ENCODE measurements at regions not wholly inside any gene's neighbourhood (a gene's known extent, or its start where the extent isn't known, plus 50 kb on each side); places are given as distances from the start of the nearest gene placed in this dataset.
"Not testable (repeated sequence)": the region's sequence is repeated elsewhere in the genome, so short reads cannot be mapped to it uniquely, and the experiment has no call there.

GRCh38 chr7:119703895-119704294, 569.1 kb upstream of the KCND2 start:
- DNase-seq (ENCODE audit: low read depth in 1 of 2, low spot score in 2 of 2) = no peak
- no peak overlapping the region for H3K27ac ChIP-seq
- no peaks in the 10 kb centered on the region for H3K36me3 ChIP-seq
- H3K4me1 ChIP-seq (replicated peaks) = no peaks in the 10 kb centered on the region
- H3K27me3 ChIP-seq (replicated peaks) = no peaks in the 10 kb centered on the region
- H3K9me3 ChIP-seq (replicated peaks) = no peaks in the 10 kb centered on the region
- H3K4me3 ChIP-seq = no peak overlapping the region

- H3K9me3 ChIP-seq (replicated peaks) = no peaks in the 10 kb centered on the region; the same call in 1 of the 2 replicates
These were observed 566.4 kb upstream of the KCND2 start for GRCh38 chr7:119706608-119707007.

GRCh38 chr7:119708891-119709290, 564.1 kb upstream of the KCND2 start:
- no peaks in the 10 kb centered on the region for H3K4me1 ChIP-seq (replicated peaks)
- H3K27me3 ChIP-seq (replicated peaks) = no peaks in the 10 kb centered on the region
- no peak overlapping the region for H3K4me3 ChIP-seq
- H3K36me3 ChIP-seq = no peaks in the 10 kb centered on the region
- DNase-seq (ENCODE audit: low read depth in 1 of 2, low spot score in 2 of 2) = no peak
- H3K27ac ChIP-seq = no peak overlapping the region
- no peaks in the 10 kb centered on the region; the same call in 1 of the 2 replicates for H3K9me3 ChIP-seq (replicated peaks)

More at GRCh38 chr7:119706608-119707007, 566.4 kb upstream of the KCND2 start:
- no peak for DNase-seq (ENCODE audit: low read depth in 1 of 2, low spot score in 2 of 2)
- Histone ChIP-seq H3K4me3 (no peak overlapping the region), H3K4me1 (replicated peaks) (no peaks in the 10 kb centered on the region), H3K36me3 (no peaks in the 10 kb centered on the region), H3K27ac (no peak overlapping the region), H3K27me3 (replicated peaks) (no peaks in the 10 kb centered on the region)

GRCh38 chr7:119711104-119711503, 561.9 kb upstream of the KCND2 start:
- DNase-seq (ENCODE audit: low read depth in 1 of 2, low spot score in 2 of 2) = no peak
- no peaks in the 10 kb centered on the region for H3K27me3 ChIP-seq (replicated peaks)
- H3K27ac ChIP-seq = no peak overlapping the region
- H3K9me3 ChIP-seq (replicated peaks) = no peaks in the 10 kb centered on the region; the same call in 1 of the 2 replicates
- no peak overlapping the region for H3K4me3 ChIP-seq
- H3K4me1 ChIP-seq (replicated peaks) = no peaks in the 10 kb centered on the region
- no peaks in the 10 kb centered on the region for H3K36me3 ChIP-seq

GRCh38 chr7:119712886-119713462, 560.0 kb upstream of the KCND2 start:
- Histone ChIP-seq H3K36me3 (no peaks in the 10 kb centered on the region), H3K27me3 (replicated peaks) (no peaks in the 10 kb centered on the region), H3K27ac (no peak overlapping the region), H3K9me3 (replicated peaks) (peaks cover 3% of the 10 kb centered on the region; the same call in 1 of the 2 replicates), H3K4me1 (replicated peaks) (no peaks in the 10 kb centered on the region), H3K4me3 (no peak overlapping the region)
- no peak for DNase-seq (ENCODE audit: low read depth in 1 of 2, low spot score in 2 of 2)

GRCh38 chr7:119713606-119714005, 559.4 kb upstream of the KCND2 start:
- H3K9me3 ChIP-seq (replicated peaks) = peaks cover 3% of the 10 kb centered on the region; the same call in 1 of the 2 replicates
- H3K4me3 ChIP-seq = no peak overlapping the region
- H3K27me3 ChIP-seq (replicated peaks) = no peaks in the 10 kb centered on the region
- no peaks in the 10 kb centered on the region for H3K36me3 ChIP-seq
- no peaks in the 10 kb centered on the region for H3K4me1 ChIP-seq (replicated peaks)
- no peak overlapping the region for H3K27ac ChIP-seq
- DNase-seq (ENCODE audit: low read depth in 1 of 2, low spot score in 2 of 2) = no peak

GRCh38 chr7:119720541-119720940, 552.4 kb upstream of the KCND2 start:
- DNase-seq (ENCODE audit: low read depth in 1 of 2, low spot score in 2 of 2) = peak in 1 of 2 experiments; percentile 6
- H3K9me3 ChIP-seq (replicated peaks) = 0 out of 2 replicates have a peak, but pooled peaks cover 3% of the 10 kb centered on the region
- H3K27ac ChIP-seq = peak overlapping the region; percentile 20; the same call in 1 of the 2 replicates
- H3K4me3 ChIP-seq = no peak overlapping the region
- no peaks in the 10 kb centered on the region for H3K27me3 ChIP-seq (replicated peaks)
- H3K4me1 ChIP-seq (replicated peaks) = no peaks in the 10 kb centered on the region
- no peaks in the 10 kb centered on the region for H3K36me3 ChIP-seq

- H3K4me1 ChIP-seq (replicated peaks) = no peaks in the 10 kb centered on the region
- no peak for DNase-seq (ENCODE audit: low read depth in 1 of 2, low spot score in 2 of 2)
- no peaks in the 10 kb centered on the region for H3K9me3 ChIP-seq (replicated peaks)
- H3K27ac ChIP-seq = no peak overlapping the region
- no peaks in the 10 kb centered on the region for H3K36me3 ChIP-seq
- H3K27me3 ChIP-seq (replicated peaks) = no peaks in the 10 kb centered on the region
- H3K4me3 ChIP-seq = no peak overlapping the region
These were observed 548.8 kb upstream of the KCND2 start for GRCh38 chr7:119724041-119724792.

GRCh38 chr7:119733127-119733879, 539.7 kb upstream of the KCND2 start:
- no peak overlapping the region for H3K27ac ChIP-seq
- no peaks in the 10 kb centered on the region for H3K36me3 ChIP-seq
- H3K4me1 ChIP-seq (replicated peaks) = no peaks in the 10 kb centered on the region
- no peaks in the 10 kb centered on the region for H3K27me3 ChIP-seq (replicated peaks)
- H3K4me3 ChIP-seq = no peak overlapping the region
- peaks cover 4% of the 10 kb centered on the region; the same call in 1 of the 2 replicates for H3K9me3 ChIP-seq (replicated peaks)
- no peak for DNase-seq (ENCODE audit: low read depth in 1 of 2, low spot score in 2 of 2)

GRCh38 chr7:119737390-119737789, 535.6 kb upstream of the KCND2 start:
- H3K9me3 ChIP-seq (replicated peaks) = peaks cover 4% of the 10 kb centered on the region; the same call in 1 of the 2 replicates
- no peaks in the 10 kb centered on the region for H3K27me3 ChIP-seq (replicated peaks)
- H3K4me1 ChIP-seq (replicated peaks) = no peaks in the 10 kb centered on the region
- H3K36me3 ChIP-seq = no peaks in the 10 kb centered on the region
- H3K4me3 ChIP-seq = no peak overlapping the region
- no peak overlapping the region for H3K27ac ChIP-seq
- no peak for DNase-seq (ENCODE audit: low read depth in 1 of 2, low spot score in 2 of 2)

GRCh38 chr7:119745280-119745679, 527.7 kb upstream of the KCND2 start:
- H3K4me3 ChIP-seq; H3K27ac ChIP-seq; H3K4me1 ChIP-seq (replicated peaks); DNase-seq (ENCODE audit: low read depth in 1 of 2, low spot score in 2 of 2); H3K36me3 ChIP-seq; H3K27me3 ChIP-seq (replicated peaks); H3K9me3 ChIP-seq (replicated peaks): not testable (repeated sequence)

GRCh38 chr7:119748251-119748860, 524.6 kb upstream of the KCND2 start:
- Histone ChIP-seq H3K9me3 (replicated peaks) (no peaks in the 10 kb centered on the region), H3K4me1 (replicated peaks) (no peaks in the 10 kb centered on the region), H3K27ac (no peak overlapping the region), H3K4me3 (no peak overlapping the region), H3K27me3 (replicated peaks) (no peaks in the 10 kb centered on the region), H3K36me3 (no peaks in the 10 kb centered on the region)
- DNase-seq (ENCODE audit: low read depth in 1 of 2, low spot score in 2 of 2) = no peak

- Histone ChIP-seq H3K4me1 (replicated peaks) (no peaks in the 10 kb centered on the region), H3K4me3 (no peak overlapping the region), H3K36me3 (no peaks in the 10 kb centered on the region), H3K27me3 (replicated peaks) (no peaks in the 10 kb centered on the region), H3K9me3 (replicated peaks) (no peaks in the 10 kb centered on the region), H3K27ac (no peak overlapping the region)
- DNase-seq (ENCODE audit: low read depth in 1 of 2, low spot score in 2 of 2) = no peak
These were observed 524.0 kb upstream of the KCND2 start for GRCh38 chr7:119748991-119749390.
